Pons (tissue), 1 donor: ENCODE measurements at regions not wholly inside any gene's neighbourhood (a gene's known extent, or its start where the extent isn't known, plus 50 kb on each side); places are given as distances from the start of the nearest gene placed in this dataset.
"Not testable (repeated sequence)": the region's sequence is repeated elsewhere in the genome, so short reads cannot be mapped to it uniquely, and the experiment has no call there.

ENCODE experiments used
- DNase-seq: peaks from one replicate; pipeline ENCODE4 v3.0.0-alpha.2; 2016; ENCODE audit warnings: low spot score

GRCh38 chr1:170789063-170789462 is 125.1 kb downstream of the PRRX1 start:
- no peak for DNase-seq

- DNase-seq = no peak
Observed at GRCh38 chr1:170790175-170790574, 126.2 kb downstream of the PRRX1 start.

- DNase-seq = no peak
Observed at GRCh38 chr1:170790651-170791071, 126.7 kb downstream of the PRRX1 start.

- no peak for DNase-seq
Observed at GRCh38 chr1:170791941-170792340, 128.0 kb downstream of the PRRX1 start.

GRCh38 chr1:170800265-170800664 is 135.1 kb upstream of the MROH9 start:
- DNase-seq = no peak

GRCh38 chr1:170800812-170801211 is 134.5 kb upstream of the MROH9 start:
- DNase-seq = no peak

- no peak for DNase-seq
Observed at GRCh38 chr1:170803711-170804110, 131.6 kb upstream of the MROH9 start.

GRCh38 chr1:170804419-170804818 is 130.9 kb upstream of the MROH9 start:
- no peak for DNase-seq

GRCh38 chr1:170804879-170805278 is 130.5 kb upstream of the MROH9 start:
- no peak for DNase-seq

- DNase-seq = no peak
Observed at GRCh38 chr1:170806961-170807360, 128.4 kb upstream of the MROH9 start.

GRCh38 chr1:170807432-170807831 is 127.9 kb upstream of the MROH9 start:
- DNase-seq = no peak

GRCh38 chr1:170808216-170808885 is 127.0 kb upstream of the MROH9 start:
- no peak for DNase-seq

GRCh38 chr1:170811013-170811412 is 124.3 kb upstream of the MROH9 start:
- DNase-seq = not testable (repeated sequence)

- DNase-seq = no peak
Observed at GRCh38 chr1:170819781-170820180, 115.6 kb upstream of the MROH9 start.

GRCh38 chr1:170823120-170823519 is 112.2 kb upstream of the MROH9 start:
- no peak for DNase-seq

- no peak for DNase-seq
Observed at GRCh38 chr1:170831276-170831675, 104.1 kb upstream of the MROH9 start.

- no peak for DNase-seq
Observed at GRCh38 chr1:170836141-170836540, 99.2 kb upstream of the MROH9 start.

GRCh38 chr1:170840371-170840770 is 95.0 kb upstream of the MROH9 start:
- DNase-seq = peak; percentile 85

- DNase-seq = no peak
Observed at GRCh38 chr1:170853302-170853701, 82.0 kb upstream of the MROH9 start.

- no peak for DNase-seq
Observed at GRCh38 chr1:170853867-170854266, 81.5 kb upstream of the MROH9 start.

- DNase-seq = no peak
Observed at GRCh38 chr1:170854677-170855076, 80.7 kb upstream of the MROH9 start.

- DNase-seq = no peak
Observed at GRCh38 chr1:170856455-170856854, 78.9 kb upstream of the MROH9 start.

GRCh38 chr1:170857955-170858354 is 77.4 kb upstream of the MROH9 start:
- peak; percentile 56 for DNase-seq

- no peak for DNase-seq
Observed at GRCh38 chr1:170863621-170864020, 71.7 kb upstream of the MROH9 start.
